ENCODE measurements at regions not wholly inside any gene's neighbourhood (a gene's known extent, or its start where the extent isn't known, plus 50 kb on each side); places are given as distances from the start of the nearest gene placed in this dataset.

DNA sequence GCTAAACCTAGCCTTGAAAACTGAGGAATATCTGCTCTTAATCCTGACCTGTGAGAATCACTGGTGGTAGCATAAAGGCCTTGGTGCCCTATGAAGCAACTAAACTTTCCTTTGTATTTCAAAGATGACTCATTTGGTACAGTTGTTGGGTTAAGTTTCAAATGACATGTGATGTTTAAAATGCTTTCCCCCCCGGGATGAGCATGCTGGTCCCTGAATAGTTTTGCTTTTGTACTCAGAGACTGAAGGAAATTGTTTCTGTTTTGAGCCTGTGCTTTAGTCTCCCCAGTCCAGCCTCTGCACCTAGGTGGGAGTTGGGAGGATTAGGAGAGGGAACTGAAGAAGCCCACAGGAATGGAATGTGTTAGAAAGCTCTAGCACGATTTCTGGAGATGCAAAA lies 258.9 kb upstream of the NPY start:
- no peak overlapping the region for H2AFZ ChIP-seq (ENCODE audit: low read depth, low read length)
- H3K36me3 ChIP-seq (ENCODE audit: insufficient read depth, low read length), result no peaks in the 10 kb centered on the region
- H3K27me3 ChIP-seq (ENCODE audit: insufficient read depth, low read length), result no peaks in the 10 kb centered on the region
- H3K4me1 ChIP-seq (ENCODE audit: insufficient read depth, low read length), result peaks cover 6% of the 10 kb centered on the region
- no peaks in the 10 kb centered on the region for H3K9me3 ChIP-seq (ENCODE audit: low read length)
- H3K4me3 ChIP-seq (ENCODE audit: low read length), result no peak overlapping the region

GRCh38 chr7:24025765-24026164 lies 258.2 kb upstream of the NPY start:
- Histone ChIP-seq H3K9me3 (ENCODE audit: low read length) (no peaks in the 10 kb centered on the region), H2AFZ (ENCODE audit: low read depth, low read length) (no peak overlapping the region), H3K27me3 (ENCODE audit: insufficient read depth, low read length) (no peaks in the 10 kb centered on the region), H3K4me3 (ENCODE audit: low read length) (no peak overlapping the region), H3K36me3 (ENCODE audit: insufficient read depth, low read length) (no peaks in the 10 kb centered on the region), H3K4me1 (ENCODE audit: insufficient read depth, low read length) (peaks cover 6% of the 10 kb centered on the region)

DNA sequence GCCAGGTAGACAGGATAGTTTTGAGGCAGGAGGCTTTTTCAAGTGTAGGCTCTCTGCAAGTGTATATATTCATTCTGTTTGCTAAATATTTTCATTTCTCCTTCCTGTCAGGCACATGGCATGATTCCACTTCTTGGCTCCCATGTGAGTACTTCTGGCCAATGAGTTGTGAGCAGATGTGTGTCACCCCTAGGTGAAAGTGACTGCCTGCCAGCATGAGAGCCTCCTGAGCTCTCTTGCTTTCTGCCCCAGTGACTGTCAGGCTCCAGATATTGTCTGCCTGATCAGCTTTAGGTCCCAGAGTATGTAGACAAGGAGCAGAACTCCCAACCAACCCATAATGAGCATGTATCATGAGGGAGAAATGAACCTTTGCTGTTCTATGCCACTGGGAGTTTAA lies 257.6 kb upstream of the NPY start:
- no peak overlapping the region for H3K4me3 ChIP-seq (ENCODE audit: low read length)
- H3K27me3 ChIP-seq (ENCODE audit: insufficient read depth, low read length), result no peaks in the 10 kb centered on the region
- H3K36me3 ChIP-seq (ENCODE audit: insufficient read depth, low read length), result no peaks in the 10 kb centered on the region
- no peak overlapping the region for H2AFZ ChIP-seq (ENCODE audit: low read depth, low read length)
- peaks cover 6% of the 10 kb centered on the region for H3K4me1 ChIP-seq (ENCODE audit: insufficient read depth, low read length)
- no peaks in the 10 kb centered on the region for H3K9me3 ChIP-seq (ENCODE audit: low read length)

- Histone ChIP-seq H3K4me1 (ENCODE audit: insufficient read depth, low read length) (peaks cover 6% of the 10 kb centered on the region), H3K36me3 (ENCODE audit: insufficient read depth, low read length) (no peaks in the 10 kb centered on the region), H3K4me3 (ENCODE audit: low read length) (no peak overlapping the region), H3K9me3 (ENCODE audit: low read length) (no peaks in the 10 kb centered on the region), H3K27me3 (ENCODE audit: insufficient read depth, low read length) (no peaks in the 10 kb centered on the region), H2AFZ (ENCODE audit: low read depth, low read length) (no peak overlapping the region)
Measured at GRCh38 chr7:24029068-24029467, 254.9 kb upstream of the NPY start.

GRCh38 chr7:24034251-24034650 lies 249.7 kb upstream of the NPY start:
- no peak overlapping the region for H3K4me3 ChIP-seq (ENCODE audit: low read length)
- H3K36me3 ChIP-seq (ENCODE audit: insufficient read depth, low read length), result no peaks in the 10 kb centered on the region
- H3K27me3 ChIP-seq (ENCODE audit: insufficient read depth, low read length), result no peaks in the 10 kb centered on the region
- no peaks in the 10 kb centered on the region for H3K9me3 ChIP-seq (ENCODE audit: low read length)
- H2AFZ ChIP-seq (ENCODE audit: low read depth, low read length), result no peak overlapping the region
- no peaks in the 10 kb centered on the region for H3K4me1 ChIP-seq (ENCODE audit: insufficient read depth, low read length)

- no peaks in the 10 kb centered on the region for H3K36me3 ChIP-seq (ENCODE audit: insufficient read depth, low read length)
- H2AFZ ChIP-seq (ENCODE audit: low read depth, low read length), result no peak overlapping the region
- no peaks in the 10 kb centered on the region for H3K27me3 ChIP-seq (ENCODE audit: insufficient read depth, low read length)
- no peaks in the 10 kb centered on the region for H3K9me3 ChIP-seq (ENCODE audit: low read length)
- H3K4me3 ChIP-seq (ENCODE audit: low read length), result no peak overlapping the region
- no peaks in the 10 kb centered on the region for H3K4me1 ChIP-seq (ENCODE audit: insufficient read depth, low read length)
Measured at GRCh38 chr7:24035366-24036032, 248.5 kb upstream of the NPY start.

- H2AFZ ChIP-seq (ENCODE audit: low read depth, low read length), result no peak overlapping the region
- H3K9me3 ChIP-seq (ENCODE audit: low read length), result no peaks in the 10 kb centered on the region
- no peaks in the 10 kb centered on the region for H3K27me3 ChIP-seq (ENCODE audit: insufficient read depth, low read length)
- H3K4me1 ChIP-seq (ENCODE audit: insufficient read depth, low read length), result no peaks in the 10 kb centered on the region
- no peak overlapping the region for H3K4me3 ChIP-seq (ENCODE audit: low read length)
- no peaks in the 10 kb centered on the region for H3K36me3 ChIP-seq (ENCODE audit: insufficient read depth, low read length)
Measured at GRCh38 chr7:24036033-24036412, 248.0 kb upstream of the NPY start.

DNA sequence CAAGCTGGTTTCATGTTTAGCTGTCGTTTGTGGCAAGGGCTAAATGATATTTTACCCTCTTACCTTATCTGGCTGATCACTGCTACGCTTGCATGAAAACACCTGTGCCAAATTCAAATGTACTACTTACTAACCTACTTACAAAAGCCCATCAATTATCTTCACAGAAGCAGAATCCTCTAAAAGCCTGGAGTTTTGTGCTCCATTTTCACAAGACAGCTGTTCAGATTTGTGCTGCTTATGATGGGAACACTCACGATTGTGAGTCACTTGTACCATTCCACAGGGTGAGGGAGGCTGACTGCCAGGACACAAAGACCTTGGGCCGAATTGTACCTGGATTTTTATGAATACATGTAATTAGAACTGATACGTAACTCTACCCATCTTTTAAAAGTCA lies 245.0 kb upstream of the NPY start:
- Histone ChIP-seq H3K27me3 (ENCODE audit: insufficient read depth, low read length) (no peaks in the 10 kb centered on the region), H3K9me3 (ENCODE audit: low read length) (no peaks in the 10 kb centered on the region), H3K4me1 (ENCODE audit: insufficient read depth, low read length) (no peaks in the 10 kb centered on the region), H3K4me3 (ENCODE audit: low read length) (no peak overlapping the region), H3K36me3 (ENCODE audit: insufficient read depth, low read length) (no peaks in the 10 kb centered on the region), H2AFZ (ENCODE audit: low read depth, low read length) (no peak overlapping the region)

- Histone ChIP-seq H3K9me3 (ENCODE audit: low read length) (peaks cover 2% of the 10 kb centered on the region), H3K4me3 (ENCODE audit: low read length) (no peak overlapping the region), H3K36me3 (ENCODE audit: insufficient read depth, low read length) (no peaks in the 10 kb centered on the region), H3K27me3 (ENCODE audit: insufficient read depth, low read length) (no peaks in the 10 kb centered on the region), H3K4me1 (ENCODE audit: insufficient read depth, low read length) (no peaks in the 10 kb centered on the region), H2AFZ (ENCODE audit: low read depth, low read length) (no peak overlapping the region)
Measured at GRCh38 chr7:24039991-24040624, 243.9 kb upstream of the NPY start.

DNA sequence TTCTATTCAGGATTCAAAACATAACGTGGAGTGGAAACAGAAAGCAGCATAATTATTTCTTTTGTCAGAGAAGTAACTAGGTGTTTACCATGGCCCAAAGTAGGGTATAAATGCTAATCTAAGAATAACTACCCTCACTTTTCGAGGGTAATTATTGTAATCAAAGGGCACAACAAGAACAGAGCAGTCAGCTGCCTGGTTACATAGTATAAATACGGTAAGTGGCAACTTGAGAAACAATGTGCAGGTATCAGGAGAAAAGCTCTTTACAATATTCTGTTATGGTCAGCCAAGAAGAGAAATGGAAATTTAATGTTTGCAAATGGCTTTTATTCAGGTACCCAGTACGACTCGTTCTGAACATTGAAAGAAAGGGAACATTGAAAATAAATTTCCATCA lies 242.0 kb upstream of the NPY start:
- Histone ChIP-seq H3K4me3 (ENCODE audit: low read length) (no peak overlapping the region), H3K4me1 (ENCODE audit: insufficient read depth, low read length) (no peaks in the 10 kb centered on the region)

GRCh38 chr7:24049296-24049695 lies 234.7 kb upstream of the NPY start:
- no peaks in the 10 kb centered on the region for H3K4me1 ChIP-seq (ENCODE audit: insufficient read depth, low read length)
- no peak overlapping the region for H2AFZ ChIP-seq (ENCODE audit: low read depth, low read length)
- H3K36me3 ChIP-seq (ENCODE audit: insufficient read depth, low read length), result no peaks in the 10 kb centered on the region
- H3K27me3 ChIP-seq (ENCODE audit: insufficient read depth, low read length), result no peaks in the 10 kb centered on the region
- H3K9me3 ChIP-seq (ENCODE audit: low read length), result peaks cover 2% of the 10 kb centered on the region
- H3K4me3 ChIP-seq (ENCODE audit: low read length), result no peak overlapping the region

More for the DNA sequence above, 242.0 kb upstream of the NPY start:
- no peaks in the 10 kb centered on the region for H3K36me3 ChIP-seq (ENCODE audit: insufficient read depth, low read length)
- H3K27me3 ChIP-seq (ENCODE audit: insufficient read depth, low read length), result no peaks in the 10 kb centered on the region
- peaks cover 2% of the 10 kb centered on the region for H3K9me3 ChIP-seq (ENCODE audit: low read length)
- no peak overlapping the region for H2AFZ ChIP-seq (ENCODE audit: low read depth, low read length)

DNA sequence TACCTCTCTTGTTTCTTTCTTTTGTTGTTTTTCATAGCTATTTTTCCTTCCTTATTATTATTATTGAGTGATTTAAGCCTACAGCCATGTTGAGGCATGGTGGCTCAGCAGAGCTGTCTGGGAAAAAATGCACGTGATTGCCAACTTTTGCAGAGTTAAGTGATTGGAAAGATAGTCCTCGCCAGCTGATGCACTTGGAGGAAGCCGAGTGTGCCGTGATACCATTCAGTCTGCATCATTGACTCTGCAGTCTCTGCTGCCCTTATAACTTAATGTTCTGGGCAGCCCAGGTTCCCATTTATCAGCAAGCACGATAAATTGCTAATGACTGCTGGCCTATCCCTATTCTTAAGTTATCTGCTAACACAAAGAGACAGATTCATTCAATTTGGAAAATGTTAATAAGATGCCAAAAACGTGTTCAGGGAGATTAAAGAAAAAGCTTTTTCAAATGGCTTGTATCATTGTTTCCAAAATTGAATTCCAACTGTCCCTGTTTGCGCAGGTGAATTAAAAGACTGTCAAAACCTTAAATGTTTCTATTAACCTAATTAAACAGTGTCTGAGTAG lies 232.9 kb upstream of the NPY start:
- H3K9me3 ChIP-seq (ENCODE audit: low read length), result no peaks in the 10 kb centered on the region
- H3K27me3 ChIP-seq (ENCODE audit: insufficient read depth, low read length), result no peaks in the 10 kb centered on the region
- H3K36me3 ChIP-seq (ENCODE audit: insufficient read depth, low read length), result no peaks in the 10 kb centered on the region
- H2AFZ ChIP-seq (ENCODE audit: low read depth, low read length), result no peak overlapping the region
- no peak overlapping the region for H3K4me3 ChIP-seq (ENCODE audit: low read length)
- no peaks in the 10 kb centered on the region for H3K4me1 ChIP-seq (ENCODE audit: insufficient read depth, low read length)

DNA sequence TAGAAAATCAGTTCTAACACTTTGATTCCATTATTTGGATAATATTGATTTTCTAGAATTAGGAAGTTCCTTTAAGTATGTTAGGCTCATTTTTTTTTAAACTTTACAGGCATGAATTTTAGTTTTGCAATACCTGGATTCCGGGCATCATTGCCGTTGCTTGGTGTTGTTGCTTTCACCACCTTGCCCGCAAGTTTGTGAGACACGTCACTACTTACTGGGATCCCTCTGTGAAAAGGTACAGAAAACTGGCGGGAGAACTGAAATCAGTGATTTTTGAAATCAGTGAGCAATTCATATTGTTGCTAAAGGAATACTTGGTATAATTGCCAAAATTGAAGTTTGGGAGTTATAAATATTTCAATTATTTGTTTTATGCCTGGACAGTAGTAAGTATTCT lies 232.3 kb upstream of the NPY start:
- Histone ChIP-seq H3K27me3 (ENCODE audit: insufficient read depth, low read length) (no peaks in the 10 kb centered on the region), H3K4me3 (ENCODE audit: low read length) (no peak overlapping the region), H3K9me3 (ENCODE audit: low read length) (no peaks in the 10 kb centered on the region), H2AFZ (ENCODE audit: low read depth, low read length) (no peak overlapping the region), H3K36me3 (ENCODE audit: insufficient read depth, low read length) (no peaks in the 10 kb centered on the region), H3K4me1 (ENCODE audit: insufficient read depth, low read length) (no peaks in the 10 kb centered on the region)

All from neuron (in vitro differentiated cells).